Erythroblast (primary cell): ENCODE measurements at regions not wholly inside any gene's neighbourhood (a gene's known extent, or its start where the extent isn't known, plus 50 kb on each side); places are given as distances from the start of the nearest gene placed in this dataset.

Experiments used
- GATA1 ChIP-seq: IDR thresholded peaks from 2 replicates; pipeline ENCODE4 v1.6.1; 2011; ENCODE audit warnings: low read depth, mild to moderate bottlenecking, control low read depth, low read length, moderate library complexity
- POLR2A ChIP-seq: IDR thresholded peaks from 2 replicates; pipeline ENCODE4 v1.6.1; 2011; ENCODE audit warnings: mild to moderate bottlenecking, low read length

DNA sequence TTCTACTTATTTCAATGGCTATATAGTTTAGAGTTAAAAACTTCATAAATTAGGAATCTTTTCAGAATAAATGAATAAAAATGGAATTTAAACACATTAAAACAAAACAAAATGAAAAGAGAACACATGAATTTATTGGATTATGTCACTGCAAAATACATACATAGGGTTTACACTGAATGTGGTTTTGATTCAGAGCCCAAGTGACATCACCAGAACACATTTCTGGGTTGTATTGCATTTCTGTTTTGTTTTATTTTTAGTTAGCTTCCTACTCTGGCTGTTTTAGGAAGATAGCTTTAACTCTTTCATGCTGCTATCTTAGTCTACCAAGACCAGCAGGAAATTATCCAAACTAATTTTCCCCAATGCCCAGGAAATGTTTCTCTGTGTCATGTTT is 1935.0 kb downstream of the EFNA5 start:
- no peak for TF ChIP-seq POLR2A
- TF ChIP-seq GATA1: no peak
